Brain microvascular endothelial cell (primary cell): ENCODE measurements at regions not wholly inside any gene's neighbourhood (a gene's known extent, or its start where the extent isn't known, plus 50 kb on each side); places are given as distances from the start of the nearest gene placed in this dataset.

Source experiments
- DNase-seq: peaks from one replicate; pipeline ENCODE4 v3.0.0-alpha.2; 2020
- H3K27ac ChIP-seq: fragments of 250-450 bp; sonication (Bioruptor Pico); 2 replicates; pipeline ENCODE4 v1.5.1; 2020; ENCODE audit warnings: mild to moderate bottlenecking, moderate library complexity
- H3K27me3 ChIP-seq: fragments of 250-450 bp; sonication (Bioruptor Pico); replicated peaks from 2 replicates; pipeline ENCODE4 v1.5.1; 2020; ENCODE audit warnings: mild to moderate bottlenecking
- H3K36me3 ChIP-seq: fragments of 250-450 bp; sonication (Bioruptor Pico); replicated peaks from 2 replicates; pipeline ENCODE4 v1.5.1; 2020; ENCODE audit warnings: mild to moderate bottlenecking
- H3K4me3 ChIP-seq: 2 replicates; pipeline ENCODE4 v1.5.1; 2011; ENCODE audit warnings: low read depth, mild to moderate bottlenecking, control low read depth, low read length, moderate library complexity
- CTCF ChIP-seq: IDR thresholded peaks from 2 replicates; pipeline ENCODE4 v1.5.1; 2011; ENCODE audit warnings: low read depth, mild to moderate bottlenecking, moderate library complexity, low read length, control low read depth, inconsistent platforms; ENCODE audit errors: missing control alignments
- in situ Hi-C: cut with HindIII; loops from 2 replicates; pipeline ENCODE4 v1.10.0; 2017; ENCODE audit warnings: low sequenced_read_pairs, low pct_ligation_motif_present

- no peak for TF ChIP-seq CTCF
- DNase-seq, result no peak
- Histone ChIP-seq H3K4me3 (no peak overlapping the region), H3K27me3 (no peaks in the 10 kb centered on the region), H3K36me3 (no peaks in the 10 kb centered on the region), H3K27ac (no peak overlapping the region)
- in situ Hi-C loops, result no loop called here
Measured at GRCh38 chr3:159846255-159846654, 142.4 kb upstream of the IL12A start.

GRCh38 chr3:159848348-159849118 lies 140.1 kb upstream of the IL12A start:
- in situ Hi-C loops, result no loop called here
- no peak for TF ChIP-seq CTCF
- H3K27ac ChIP-seq, result no peak overlapping the region

GRCh38 chr3:159850481-159850880 lies 138.2 kb upstream of the IL12A start:
- Histone ChIP-seq H3K27me3 (no peaks in the 10 kb centered on the region), H3K27ac (no peak overlapping the region), H3K36me3 (no peaks in the 10 kb centered on the region), H3K4me3 (no peak overlapping the region)
- TF ChIP-seq CTCF, result no peak
- DNase-seq, result no peak
- in situ Hi-C loops, result no loop called here

More at GRCh38 chr3:159848348-159849118, 140.1 kb upstream of the IL12A start:
- H3K36me3 ChIP-seq, result no peaks in the 10 kb centered on the region
- no peaks in the 10 kb centered on the region for H3K27me3 ChIP-seq
- no peak for DNase-seq
- no peak overlapping the region for H3K4me3 ChIP-seq

GRCh38 chr3:159852266-159852665 lies 136.4 kb upstream of the IL12A start:
- H3K4me3 ChIP-seq, result no peak overlapping the region
- DNase-seq, result no peak
- no peaks in the 10 kb centered on the region for H3K27me3 ChIP-seq
- no peak for TF ChIP-seq CTCF
- H3K27ac ChIP-seq, result peak overlapping the region; percentile 91
- H3K36me3 ChIP-seq, result no peaks in the 10 kb centered on the region
- in situ Hi-C loops, result no loop called here

- Histone ChIP-seq H3K27me3 (no peaks in the 10 kb centered on the region), H3K36me3 (no peaks in the 10 kb centered on the region), H3K27ac (peak overlapping the region; percentile 91), H3K4me3 (peak overlapping the region; percentile 27)
- no peak for TF ChIP-seq CTCF
- peak; percentile 55 for DNase-seq
- in situ Hi-C loops, result no loop called here
Measured at GRCh38 chr3:159852821-159853505, 135.7 kb upstream of the IL12A start.
